SH-SY5Y (cell line): ENCODE measurements at regions not wholly inside any gene's neighbourhood (a gene's known extent, or its start where the extent isn't known, plus 50 kb on each side); places are given as distances from the start of the nearest gene placed in this dataset.

Source experiments
- GATA2 ChIP-seq: IDR thresholded peaks from 2 replicates; pipeline ENCODE4 v1.6.1; 2011; ENCODE audit warnings: mild to moderate bottlenecking, low read depth, low read length
- GATA3 ChIP-seq: IDR thresholded peaks from 2 replicates; pipeline ENCODE4 v1.6.1; 2011; ENCODE audit warnings: low read depth, mild to moderate bottlenecking, low read length, moderate library complexity

DNA sequence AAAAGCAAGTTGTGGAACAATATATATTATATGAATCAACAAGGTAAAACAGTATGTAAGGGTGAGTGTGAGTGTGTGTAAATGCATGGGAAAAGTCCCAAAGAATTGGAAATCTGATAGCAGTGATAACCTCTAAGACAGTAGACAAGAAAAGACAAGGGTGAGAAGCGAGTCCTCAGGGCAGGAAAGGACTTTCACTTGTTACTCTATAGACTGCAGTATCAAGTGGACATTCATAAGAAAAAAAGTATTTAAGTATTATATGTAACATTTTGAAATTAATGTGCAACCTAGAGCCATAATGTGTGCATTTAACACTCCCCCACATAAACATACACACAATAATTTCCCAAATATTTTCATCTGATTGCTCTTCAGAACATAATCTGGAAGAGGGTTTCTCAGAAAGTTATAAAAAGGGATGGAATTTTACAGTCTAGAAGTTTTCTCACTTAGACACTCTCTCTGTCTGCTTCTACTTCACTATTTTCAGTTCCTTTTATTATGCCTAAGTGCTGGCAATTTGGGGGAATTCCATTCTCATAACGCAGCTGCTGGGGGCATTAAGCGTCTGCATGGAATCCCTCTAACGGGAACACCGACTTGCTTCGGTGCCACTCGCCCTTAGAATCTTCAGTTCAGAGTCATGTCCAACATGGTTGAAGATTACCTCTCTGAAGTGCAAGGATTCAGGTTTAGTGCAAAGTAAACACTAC is 50.0 kb upstream of the CDIN1 start:
- TF ChIP-seq GATA3 (no peak), GATA2 (no peak)
